ENCODE measurements at regions not wholly inside any gene's neighbourhood (a gene's known extent, or its start where the extent isn't known, plus 50 kb on each side); places are given as distances from the start of the nearest gene placed in this dataset.
A peak's percentile ranks its signal among the peaks of the same experiment; 100 is the strongest.

DNA sequence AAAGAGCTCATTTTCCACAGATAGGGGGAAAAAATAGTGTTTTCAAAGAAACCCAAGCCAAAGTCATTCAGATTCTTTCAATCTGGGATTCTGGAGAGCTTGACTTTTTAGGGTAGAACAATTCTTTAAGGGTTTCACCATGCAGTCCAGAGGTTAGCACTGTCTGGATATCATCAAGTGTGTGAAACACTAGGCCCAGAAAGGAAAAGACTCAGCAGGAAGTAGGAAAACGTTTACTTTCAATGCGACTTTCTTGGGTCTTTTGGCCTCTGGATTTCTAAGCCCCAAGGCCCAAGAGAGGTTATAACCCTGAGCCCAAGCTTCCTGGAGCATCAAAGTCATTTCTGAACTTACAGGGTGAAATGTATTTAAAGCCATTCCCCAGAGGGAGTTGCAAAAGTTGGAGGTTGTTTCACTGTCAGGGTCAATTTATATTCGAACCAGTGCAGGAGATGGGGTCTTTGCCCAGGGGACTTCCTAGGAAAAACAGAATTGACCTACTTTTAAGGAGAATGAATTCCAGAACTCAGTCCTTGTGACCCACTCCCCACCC, 158.0 kb downstream of the C7orf25 start:
- no peak for DNase-seq

DNA sequence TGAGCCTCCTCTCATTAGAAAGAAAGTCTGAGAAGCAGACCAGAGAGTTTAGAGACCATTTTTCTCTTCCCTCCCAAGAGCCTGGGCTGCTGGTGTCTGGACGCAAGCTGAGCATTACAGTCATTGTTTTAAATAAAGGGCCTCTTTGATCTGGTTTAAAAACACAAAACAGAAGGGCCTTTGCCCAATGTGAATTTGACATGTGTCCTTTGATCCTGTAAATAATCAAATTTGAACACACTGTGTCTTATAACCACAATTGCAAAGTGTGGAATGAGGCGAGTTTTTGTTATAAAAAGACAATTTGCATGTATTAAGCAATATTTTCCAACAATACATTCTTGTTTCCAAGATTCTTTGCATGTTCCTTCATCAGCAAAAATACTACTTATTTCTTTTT, 158.5 kb downstream of the C7orf25 start:
- DNase-seq, result no peak

DNA sequence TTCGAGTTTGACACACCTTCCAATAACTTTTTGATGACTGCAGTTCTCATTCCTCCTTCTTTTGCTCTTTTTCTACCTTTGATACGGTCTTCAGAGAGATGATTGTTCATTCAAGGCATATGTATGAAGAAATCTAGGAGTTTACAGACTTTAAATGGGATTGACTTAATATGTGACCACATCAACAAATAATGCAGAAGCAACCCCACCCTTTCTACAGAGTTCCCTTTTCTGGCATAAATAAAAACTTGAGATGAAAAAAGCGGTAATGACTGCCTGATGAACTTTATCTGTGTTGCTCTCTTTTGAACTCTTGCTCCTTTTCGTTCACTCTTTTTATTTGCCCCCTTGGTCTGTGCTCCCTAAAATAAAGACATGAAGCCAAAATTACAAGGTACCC, 161.7 kb downstream of the C7orf25 start:
- no peak for DNase-seq

DNA sequence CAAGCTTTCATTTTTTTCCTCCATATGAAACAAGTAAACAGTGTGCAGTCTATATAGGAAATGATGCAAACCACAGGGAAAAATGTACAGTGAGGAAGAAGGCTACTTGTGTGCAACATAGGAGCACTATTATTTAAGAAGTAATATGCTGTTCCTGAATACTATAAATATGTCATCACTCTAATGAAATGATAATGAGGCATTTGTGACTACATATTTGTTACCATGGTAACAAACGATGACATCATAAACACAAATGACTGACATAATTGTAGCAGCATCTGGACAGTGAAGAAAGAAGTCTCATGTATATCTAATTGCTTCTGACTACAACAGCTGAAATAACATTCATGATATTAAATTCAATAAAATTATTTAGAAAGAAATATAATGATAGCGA, 164.8 kb downstream of the C7orf25 start:
- no peak for DNase-seq

DNA sequence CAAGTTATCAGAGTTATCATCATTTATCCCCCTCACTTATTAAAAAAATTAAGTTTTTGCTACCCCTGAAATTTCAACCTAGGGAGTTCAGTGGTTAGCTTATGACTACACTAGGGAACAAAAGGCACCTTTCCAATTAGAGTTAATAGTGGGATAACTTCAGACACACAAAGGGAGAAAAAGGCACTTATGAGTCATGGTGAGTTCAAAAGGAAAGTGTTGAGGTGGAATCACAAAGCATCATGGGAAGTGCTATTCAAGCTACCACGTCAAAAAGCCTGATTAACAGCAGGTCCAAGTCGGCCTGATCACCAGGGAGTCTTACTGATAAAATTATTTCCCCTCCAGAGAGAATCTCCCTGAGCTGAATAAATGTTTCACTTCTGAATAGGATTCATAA, 165.7 kb downstream of the C7orf25 start:
- no peak for DNase-seq

DNA sequence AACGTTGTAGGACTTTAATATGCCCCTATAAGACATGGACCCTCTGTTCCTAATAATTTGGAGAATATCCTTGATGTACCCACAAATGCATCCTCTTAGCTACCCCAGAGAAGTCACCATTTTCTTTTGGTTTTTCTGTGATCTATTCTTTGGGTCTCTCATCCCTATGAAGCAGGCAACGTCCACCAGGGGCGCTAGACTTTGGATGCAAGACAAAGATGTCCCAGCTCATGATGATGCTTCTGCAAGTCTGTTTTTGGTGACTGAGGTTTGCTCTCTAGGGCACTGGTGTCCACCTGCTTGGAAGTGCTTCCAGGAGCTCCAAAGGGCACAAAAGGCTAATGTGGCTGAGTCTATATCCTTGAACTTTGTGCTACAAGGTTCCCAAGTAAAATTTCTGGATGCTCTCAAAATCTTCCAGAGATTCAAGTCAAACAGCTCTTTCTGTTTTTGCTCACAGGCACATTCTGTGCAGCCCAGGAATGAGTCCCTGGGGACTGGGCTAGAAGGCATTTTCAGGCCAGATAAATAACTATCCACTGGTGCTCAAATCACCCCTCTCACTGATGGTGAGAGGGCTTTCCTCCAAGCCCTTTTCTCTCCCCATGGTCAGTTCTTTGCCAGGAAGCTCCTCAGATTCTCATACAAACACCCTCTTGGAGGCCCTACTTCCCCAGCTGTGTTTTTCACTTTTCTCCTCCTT, 166.4 kb downstream of the C7orf25 start:
- peak; percentile 22 for DNase-seq

DNA sequence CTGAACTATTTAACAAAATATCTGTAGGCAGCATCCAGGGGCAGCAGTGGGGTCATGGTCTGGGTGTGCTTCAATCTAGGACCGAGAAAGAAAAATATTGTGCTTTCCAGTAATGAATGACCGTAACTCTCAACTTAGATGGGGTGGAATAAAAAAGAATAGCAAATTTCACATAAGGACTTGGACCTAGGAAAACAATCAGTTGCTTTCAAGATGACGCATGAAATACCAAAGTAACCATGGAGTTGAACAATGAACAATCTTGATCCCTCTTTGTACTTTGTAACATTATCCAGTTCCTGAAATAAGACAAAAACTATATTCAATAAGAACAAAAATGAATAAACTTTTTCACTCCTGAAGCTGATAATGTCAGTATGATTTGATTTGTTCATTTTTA, 167.1 kb downstream of the C7orf25 start:
- no peak for DNase-seq

DNA sequence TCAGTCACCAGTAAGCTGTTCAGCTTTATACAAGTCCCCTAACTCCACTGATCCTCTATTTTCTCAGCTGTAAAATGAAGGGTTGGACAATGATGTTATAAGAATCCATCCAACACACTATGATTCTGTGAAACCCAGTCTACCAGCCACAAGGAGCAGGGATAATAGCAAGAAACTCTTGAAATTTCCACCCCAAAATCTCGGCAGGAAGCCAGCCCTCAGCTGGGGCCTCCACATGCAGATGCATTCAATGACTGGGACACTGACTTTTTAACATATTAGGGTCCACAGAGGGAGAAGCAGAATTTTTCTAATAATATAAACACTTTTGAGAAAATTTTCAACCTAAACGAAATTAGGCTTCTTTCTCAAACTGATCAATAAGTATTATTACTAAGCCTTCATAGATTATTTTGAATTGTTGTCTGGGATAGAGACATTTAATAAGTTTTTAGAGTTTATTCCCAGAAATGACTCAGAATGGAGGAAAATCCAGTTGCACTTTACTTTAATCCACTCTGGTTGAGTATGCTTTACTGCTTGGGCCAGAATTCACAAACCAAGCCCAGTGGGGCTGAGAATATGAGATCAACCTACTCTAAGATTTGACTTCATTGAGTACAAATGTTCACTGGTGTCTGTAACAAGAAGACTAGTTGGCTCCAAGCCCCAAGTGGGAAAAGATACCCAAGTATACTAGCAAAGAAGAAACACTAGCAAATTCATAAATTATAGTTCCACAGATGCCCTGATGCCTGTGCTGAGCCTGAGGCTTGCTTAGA, 168.6 kb downstream of the C7orf25 start:
- no peak for DNase-seq

DNA sequence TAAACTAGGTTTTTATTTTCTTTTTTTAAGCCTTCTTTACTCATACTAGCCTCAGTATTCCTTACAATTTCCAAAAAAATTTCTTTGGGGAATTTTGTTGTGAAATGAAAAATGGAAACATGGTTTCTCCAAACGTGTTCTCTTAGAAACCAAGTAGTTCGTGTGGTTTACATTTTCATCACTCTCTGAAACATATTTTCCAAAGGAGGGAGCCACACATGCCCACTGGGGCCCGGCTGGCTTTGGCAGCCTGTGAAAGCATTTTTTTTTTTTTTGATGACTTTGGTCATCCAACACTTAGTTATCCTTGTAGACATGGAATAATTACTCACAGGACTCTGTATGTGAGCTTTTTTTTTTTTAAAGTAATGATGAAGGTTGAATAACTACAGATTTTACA, 169.6 kb downstream of the C7orf25 start:
- no peak for DNase-seq

DNA sequence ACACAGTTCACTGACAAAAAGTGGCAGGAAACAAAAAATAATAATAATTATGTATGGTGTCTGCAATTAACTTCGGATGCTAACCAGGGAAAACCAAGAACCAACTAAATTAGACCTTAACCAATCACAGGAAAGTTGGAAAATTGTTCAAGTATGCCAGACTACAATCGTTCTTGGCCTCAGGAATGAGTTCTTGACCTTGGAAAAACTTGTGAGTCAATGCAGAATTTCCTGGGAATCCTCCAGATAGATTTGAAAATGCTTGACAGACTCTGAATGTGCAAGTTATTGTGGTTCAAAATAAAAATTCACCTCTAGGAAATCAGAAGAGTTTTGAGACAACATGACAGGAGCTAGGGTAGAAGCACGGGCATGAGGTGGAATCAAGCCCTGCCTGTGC, 171.5 kb downstream of the C7orf25 start:
- no peak for DNase-seq

DNA sequence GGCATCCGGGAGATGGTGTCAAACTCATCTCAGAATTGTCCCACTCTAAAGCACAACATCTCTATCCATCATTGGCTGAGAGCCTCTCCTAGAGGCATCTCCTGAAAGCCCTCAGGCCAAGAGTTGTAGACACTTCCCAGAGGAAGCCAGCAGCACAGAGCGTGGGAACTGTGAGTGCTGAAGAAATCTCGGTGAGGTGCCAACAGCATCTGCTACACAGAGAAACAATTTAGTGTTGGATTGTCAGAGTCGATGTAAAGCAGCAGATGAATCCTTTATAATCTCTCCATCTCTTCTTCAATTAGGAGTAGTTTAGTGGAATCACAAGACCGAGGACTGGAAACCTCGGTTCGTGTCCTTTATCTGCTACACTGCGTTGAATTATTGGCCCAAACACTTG, 172.2 kb downstream of the C7orf25 start:
- DNase-seq, result no peak

DNA sequence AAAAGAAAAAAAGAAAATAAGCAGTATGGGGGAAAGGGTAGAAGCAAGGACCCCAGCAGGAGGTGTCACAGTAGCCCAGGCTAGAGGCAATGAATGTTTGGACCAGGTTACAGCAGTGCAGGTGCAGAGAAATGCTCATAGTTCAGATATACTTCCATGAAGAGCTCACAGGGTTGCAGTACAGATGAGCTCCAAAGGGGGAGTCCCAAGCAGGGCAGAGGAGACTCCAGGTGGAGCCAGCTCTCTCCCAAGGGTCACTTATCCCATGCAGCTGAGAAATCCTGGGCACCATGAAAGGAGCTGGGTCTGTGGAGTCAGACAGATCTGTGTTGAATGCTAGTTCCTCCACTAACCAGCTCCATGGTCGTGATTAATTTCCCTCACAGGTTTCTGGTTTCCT, 174.9 kb downstream of the C7orf25 start:
- no peak for DNase-seq

DNA sequence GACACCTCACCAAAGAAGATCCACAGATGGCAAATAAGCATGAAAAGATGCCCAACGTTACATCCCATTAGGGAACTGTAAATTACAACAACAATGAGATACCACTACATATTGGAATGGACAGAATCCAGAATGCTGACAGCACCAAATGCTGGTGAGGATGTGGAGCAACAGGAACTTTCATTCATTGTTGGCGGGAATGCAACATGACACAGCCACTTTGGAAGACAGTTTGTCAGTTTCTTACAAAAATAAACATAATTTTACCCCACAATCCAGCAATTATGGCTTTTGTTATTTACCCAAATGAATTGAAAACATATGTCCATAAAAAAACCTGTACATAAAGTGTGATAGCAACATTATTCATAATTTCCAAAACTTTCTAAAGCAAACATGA, 176.8 kb downstream of the C7orf25 start:
- DNase-seq, result no peak

DNA sequence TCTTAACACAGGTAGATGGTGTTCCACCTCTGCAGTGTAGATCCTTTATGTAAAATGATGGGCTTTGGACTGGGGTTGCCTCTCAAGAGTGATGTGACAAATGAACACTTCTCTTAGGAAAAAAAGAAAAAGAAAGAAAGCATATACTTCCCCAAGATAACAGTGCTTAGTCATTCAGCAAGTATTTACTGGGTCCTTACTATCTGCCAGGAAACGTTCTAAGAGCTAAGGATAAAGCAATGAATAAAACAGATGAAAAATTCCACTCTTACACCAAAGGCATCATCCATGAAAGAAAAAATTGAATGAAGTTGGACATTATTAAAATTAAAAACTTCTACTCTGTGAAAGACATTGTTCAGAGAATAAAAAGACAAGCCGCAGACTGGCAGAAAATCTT, 177.3 kb downstream of the C7orf25 start:
- DNase-seq, result no peak

DNA sequence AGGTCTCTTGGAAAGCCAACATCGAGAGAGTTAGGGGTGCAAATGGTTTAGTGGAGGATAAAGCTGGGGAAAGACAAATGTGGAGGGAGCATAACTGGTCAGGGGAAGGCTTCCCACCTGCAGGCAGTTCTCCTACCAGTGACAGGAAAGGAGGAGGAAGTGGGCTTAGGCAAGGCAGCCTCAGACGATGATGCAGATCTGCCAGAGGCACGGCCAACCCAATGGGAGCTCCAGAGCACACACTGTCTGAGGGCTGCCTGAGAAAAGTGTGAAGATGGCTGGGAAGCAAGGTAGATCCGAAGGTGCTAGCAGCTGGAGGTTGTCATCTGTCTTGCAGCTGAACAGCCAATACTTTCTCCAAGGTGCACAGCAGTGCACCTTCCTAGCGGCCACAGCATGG, 178.8 kb downstream of the C7orf25 start:
- DNase-seq, result no peak

DNA sequence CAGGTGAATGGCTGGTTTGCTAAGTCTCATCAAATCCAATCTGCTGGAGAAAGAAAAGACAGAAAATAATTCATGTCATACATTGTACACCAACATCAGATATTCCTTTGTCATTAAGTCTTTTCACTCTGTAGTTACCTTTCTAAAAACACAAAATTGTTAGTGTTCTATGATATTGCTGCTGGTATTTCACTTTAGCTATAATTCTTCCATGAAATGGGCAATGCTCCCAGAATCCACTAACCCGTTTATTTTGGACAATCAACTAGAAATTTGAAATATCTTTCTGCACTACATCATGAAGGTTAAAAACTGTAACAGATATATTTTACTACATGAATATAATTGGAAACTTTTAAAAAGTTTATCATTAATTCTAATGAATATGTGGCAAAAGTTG, 181.3 kb downstream of the C7orf25 start:
- DNase-seq, result no peak

DNA sequence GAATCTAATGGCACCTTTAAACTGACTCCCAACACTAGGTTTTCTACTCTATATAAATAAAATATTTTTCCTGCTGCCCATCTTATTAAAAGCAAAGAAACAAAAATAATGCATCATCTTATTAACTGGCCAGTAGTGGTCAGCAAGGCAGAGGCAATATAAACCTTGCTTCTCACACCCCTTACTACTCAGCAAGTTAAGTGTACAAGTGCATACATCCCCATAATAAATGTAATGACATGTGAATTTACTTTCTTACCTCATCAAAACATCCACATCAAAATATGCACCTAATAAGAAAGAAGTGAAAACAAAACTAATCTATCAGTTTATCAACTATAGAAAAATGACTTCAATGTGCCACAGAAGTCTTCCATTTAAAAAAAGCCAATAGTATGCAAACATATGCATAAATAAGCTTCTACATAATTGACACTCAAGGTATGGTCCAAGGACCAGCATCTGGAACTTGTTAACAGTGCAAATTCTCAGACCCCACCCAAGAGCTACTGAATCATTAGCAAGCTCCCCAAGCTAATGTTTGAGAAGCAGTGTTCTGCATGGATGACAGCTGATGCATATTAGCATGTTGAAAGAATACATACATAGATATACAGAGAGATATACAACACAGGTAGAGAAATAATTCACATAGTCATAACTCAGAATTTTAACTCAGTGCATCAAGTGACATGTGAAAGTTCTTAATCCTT, 182.7 kb downstream of the C7orf25 start:
- DNase-seq, result no peak

DNA sequence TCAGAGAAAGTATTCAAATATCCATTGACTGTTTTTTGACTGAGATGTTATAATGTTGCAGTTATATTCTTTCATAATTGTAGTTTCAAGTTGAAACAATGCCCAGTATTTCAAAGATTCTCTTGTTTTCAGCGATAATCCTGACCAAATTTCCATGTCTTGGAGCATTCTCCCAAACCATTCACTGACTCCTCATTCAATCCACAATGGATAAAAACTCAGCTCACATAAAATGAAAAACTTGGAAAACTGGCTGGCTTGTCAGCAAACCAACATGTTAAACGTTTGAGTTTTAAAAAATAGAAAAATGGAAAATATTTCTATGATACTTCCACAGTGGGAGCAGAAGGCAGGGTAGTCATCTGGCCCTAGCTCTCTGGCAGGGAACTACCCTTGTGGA, 184.4 kb downstream of the C7orf25 start:
- no peak for DNase-seq

DNA sequence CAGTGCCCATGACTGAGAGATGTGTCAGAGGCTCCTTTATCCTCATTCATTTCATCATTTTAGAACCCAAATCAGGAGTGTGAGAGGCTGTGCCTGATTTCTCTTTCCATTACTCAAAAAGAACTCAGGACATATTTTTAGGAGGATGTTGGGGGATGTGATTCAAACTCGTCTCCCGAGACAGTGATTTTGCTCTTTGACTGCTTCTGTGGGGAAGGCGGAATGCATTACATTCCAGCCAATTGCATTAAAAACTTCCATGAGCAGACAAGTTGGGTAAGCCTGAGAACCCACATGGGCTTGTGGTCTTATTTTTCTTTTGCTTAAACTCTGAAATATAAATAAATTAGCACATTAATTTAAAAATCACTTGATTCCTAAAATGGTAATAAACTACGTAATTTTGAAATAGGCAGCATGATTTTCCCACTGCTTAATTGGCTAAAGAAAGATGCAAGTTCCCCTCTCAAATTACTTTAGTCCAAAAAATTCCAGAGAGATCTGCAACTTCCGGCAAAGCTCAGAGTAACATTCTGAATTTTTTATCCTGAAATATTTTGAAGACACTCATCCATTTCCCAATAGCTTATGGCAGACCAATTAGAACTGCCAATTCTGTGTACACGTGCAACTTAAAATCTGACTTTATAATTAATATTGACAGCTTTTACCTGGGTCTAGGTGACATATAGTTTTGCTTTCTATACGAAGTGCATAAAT, 185.6 kb downstream of the C7orf25 start:
- no peak for DNase-seq

DNA sequence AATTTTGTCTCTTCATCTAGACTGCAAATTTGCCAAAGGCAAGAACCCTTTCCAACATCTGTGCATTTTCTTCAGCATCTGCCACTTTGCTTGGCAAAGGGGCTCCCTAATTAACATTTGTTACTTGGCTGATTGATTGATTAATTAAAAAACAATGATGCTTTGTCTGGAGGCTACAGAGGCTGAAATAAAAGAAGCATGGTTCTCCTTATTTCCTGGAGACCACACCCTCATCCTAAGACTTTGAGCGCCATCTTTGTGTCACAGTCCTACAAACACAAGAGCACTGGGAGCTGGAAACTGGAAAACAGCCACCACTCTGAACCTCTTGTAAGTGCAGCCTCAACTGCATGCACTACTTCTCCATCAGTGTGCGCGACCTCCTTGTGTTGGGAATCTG, 189.2 kb downstream of the C7orf25 start:
- no peak for DNase-seq

DNA sequence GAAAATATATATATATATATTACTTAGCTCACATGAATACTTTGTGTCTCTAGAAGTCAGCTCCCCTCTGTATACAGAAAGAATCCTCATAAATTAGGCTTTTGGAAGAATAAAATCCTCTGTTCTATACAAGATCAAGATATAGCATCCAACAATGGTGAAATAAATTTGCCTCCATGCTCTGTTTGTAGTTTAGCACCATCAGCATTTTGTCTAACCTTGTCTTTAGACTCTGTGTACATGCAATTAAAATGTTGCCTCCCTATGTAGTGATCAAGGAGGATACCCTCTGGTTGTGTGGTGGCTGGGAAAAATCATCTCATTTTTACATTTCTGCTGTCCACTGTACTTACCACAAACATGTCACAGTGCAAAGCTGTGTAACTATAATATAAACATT, 189.7 kb downstream of the C7orf25 start:
- no peak for DNase-seq

DNA sequence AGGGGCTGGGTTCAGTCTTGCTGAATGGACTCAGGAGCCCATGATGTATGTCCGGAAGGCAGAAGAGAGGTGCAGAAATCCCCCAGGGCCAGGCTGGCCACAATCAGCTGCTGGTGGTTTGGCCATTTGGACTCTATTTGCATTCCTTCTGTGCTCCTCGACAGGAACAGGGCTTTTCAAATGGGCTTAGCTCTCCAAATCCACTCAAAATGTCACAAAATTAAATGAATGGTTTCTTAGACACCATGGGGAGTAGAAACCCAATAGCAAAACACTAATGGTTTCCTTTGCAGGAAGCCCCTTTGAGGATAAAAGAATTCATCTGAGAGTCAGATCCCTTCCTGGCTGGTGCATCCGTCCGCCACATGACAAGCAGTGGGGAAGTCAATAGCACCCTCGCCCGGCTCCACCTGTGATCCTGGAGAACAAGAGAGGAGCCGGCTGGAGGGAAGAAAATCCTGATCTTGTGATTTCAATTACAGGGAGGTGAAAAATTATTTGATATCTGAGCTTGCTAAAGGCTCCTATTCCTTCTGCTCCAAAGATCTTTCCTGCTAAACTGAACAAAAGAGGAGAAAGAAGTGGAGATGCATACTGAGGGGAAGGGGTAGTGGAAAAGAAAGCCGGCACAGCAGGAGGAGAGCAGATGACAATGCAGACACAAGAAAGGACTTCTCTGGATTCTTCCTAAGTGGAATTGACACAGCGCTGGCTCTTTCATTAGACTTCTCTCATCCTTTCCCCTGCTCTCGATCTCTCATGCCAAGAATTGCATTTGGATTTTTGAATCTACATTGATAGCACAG, 190.7 kb downstream of the C7orf25 start:
- DNase-seq, result no peak
